Daoy (cell line): ENCODE measurements at regions not wholly inside any gene's neighbourhood (a gene's known extent, or its start where the extent isn't known, plus 50 kb on each side); places are given as distances from the start of the nearest gene placed in this dataset.
A peak's percentile ranks its signal among the peaks of the same experiment; 100 is the strongest.
"Not testable (repeated sequence)": the region's sequence is repeated elsewhere in the genome, so short reads cannot be mapped to it uniquely, and the experiment has no call there.

Source experiments
- DNase-seq: peaks from one replicate; pipeline ENCODE4 v3.0.0-alpha.2; 2015; ENCODE audit warnings: low read depth

DNA sequence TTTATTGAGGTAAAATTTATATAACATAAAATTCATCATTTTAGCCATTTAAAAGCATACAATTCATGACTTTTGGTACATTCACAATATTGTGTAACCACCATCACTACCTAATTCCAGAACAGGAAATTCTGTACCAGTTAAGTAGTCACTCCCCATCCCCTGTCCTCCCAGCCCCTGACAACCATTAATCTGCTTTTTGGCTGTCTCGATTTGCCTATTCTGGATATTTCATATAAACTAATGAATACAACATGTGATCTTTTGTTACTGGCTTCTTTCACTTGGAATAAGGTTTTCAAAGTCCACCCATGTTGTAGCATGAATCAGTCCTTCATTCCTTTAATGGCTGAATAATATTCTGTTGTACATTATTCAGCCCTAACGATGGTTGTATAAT lies 115.6 kb upstream of the KLF14 start:
- DNase-seq: no peak

DNA sequence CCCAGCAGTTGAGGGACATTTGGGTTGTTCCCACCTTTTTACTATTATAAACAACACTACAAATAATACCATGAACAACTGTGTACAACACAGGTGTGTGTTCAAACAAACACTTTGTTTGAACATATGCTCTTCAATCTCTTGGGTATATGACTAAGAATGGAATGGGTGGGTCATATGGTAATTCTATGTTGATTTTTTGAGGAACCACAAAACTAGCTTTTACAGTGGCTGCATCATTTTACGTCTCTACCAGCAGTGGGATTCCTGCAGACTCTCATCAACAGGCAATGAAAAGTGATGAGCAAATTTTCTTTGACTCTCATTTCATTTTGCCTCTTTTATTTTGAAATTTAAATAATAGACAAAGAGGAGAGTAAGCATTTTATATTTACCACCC lies 116.9 kb upstream of the KLF14 start:
- no peak for DNase-seq

DNA sequence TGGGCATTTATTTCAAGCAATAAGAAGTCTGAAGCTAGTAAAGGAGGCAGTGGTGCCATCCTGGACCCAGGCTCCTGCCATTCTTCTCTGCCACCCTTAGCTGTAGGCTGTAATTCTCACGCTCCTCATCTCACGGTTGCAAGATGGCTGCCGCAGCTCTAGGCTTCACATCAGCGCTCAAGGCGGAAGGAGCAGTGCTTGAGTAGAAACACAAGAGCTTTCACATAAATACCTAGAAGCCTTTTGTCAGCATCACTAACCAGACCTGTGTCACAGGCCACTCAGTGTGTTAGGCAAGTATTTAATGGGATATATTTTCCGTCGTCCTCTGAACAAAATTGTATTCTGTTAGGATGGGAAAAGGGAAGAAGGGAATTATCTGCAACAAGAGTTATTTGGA lies 118.9 kb upstream of the KLF14 start:
- no peak for DNase-seq

DNA sequence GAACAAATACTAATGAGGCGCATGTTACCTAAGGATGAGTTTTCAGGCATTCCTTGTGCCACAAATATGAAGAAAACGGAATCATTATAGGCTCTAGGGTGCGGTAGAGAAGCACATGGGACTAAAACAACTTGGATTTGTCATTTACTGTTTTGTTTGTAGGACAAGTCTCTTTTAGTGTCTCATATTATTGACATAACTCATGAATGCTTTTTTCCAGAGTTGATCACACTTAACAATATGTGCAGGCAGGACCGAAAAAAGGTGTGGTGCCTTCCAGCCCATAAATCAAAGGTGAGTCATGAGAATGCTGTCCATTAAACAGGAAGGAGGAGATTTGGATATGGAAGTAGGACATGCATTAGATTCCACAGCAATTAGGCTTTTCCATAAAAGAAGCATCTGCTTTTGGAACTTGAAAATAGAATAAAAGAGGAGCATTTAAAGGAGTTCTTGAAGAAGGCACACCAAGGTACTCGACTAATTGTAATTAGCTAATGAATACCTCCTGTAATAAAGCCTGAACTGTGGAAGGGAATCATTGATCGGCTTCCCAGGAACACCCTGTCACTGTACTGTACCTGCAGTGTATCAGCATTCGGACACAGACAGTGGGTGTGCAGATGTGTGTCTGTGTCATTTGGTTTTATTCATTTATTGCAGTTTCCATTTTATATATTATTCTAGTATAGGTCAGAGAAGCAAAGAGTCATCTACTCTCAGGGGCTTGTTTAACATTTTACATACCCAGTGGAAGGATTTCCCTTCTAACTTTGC lies 119.7 kb upstream of the KLF14 start:
- DNase-seq: peak; percentile 85

DNA sequence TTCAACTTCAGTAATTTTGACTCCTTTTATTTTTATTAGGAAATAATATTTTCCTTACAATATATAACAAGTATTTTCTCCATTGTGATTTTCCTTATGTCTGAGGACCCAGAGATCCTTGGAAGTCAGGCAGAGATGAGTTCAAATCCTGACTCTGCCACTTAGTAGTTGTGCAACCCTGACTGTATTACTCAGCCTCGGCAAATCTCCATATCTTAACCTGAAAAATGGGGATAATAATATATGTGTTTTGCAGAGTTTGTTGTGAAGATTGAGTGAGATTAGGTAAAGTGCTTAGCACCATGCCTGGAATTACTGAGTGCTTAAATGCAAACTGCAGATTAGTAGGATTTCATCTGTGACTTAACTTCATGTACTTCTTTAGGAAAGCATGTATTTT lies 120.5 kb upstream of the KLF14 start:
- DNase-seq: no peak

DNA sequence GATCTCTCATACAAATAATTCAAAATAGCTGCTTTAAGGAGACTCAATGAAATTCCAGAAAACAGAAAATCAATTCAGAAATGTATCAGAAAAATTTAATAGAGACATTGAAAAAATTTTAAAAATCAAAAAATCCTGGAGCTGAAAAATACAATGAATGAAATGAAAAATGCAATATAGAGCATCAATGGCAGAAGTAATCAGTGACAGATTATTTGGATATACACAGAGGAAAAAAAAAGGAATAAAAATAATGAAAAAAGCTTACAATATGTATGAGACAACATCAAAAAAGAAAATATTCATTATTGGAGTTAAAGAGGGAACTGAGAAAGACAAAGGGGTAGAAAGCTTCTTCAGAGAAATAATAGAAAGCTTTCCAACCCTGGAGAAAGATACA lies 122.9 kb upstream of the KLF14 start:
- DNase-seq: no peak

DNA sequence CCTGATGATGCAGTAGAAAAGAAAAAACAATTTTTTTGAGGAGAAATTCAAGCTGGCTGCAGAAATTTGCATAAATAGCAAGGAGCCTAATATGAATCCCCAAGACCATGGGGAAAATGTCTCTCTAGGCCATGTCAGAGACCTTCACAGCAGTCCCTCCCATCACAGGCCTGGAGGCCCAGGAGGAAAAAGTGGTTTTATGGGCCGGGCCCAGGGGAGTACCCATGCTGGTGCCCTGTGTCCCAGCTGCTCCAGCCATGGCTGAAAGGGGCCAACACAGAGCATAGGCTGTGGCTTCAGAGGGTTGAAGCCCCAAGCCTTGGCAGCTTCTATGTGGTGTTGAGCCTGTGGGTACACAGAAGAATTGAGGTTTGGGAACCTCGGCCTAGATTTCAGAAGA lies 126.8 kb upstream of the KLF14 start:
- not testable (repeated sequence) for DNase-seq

DNA sequence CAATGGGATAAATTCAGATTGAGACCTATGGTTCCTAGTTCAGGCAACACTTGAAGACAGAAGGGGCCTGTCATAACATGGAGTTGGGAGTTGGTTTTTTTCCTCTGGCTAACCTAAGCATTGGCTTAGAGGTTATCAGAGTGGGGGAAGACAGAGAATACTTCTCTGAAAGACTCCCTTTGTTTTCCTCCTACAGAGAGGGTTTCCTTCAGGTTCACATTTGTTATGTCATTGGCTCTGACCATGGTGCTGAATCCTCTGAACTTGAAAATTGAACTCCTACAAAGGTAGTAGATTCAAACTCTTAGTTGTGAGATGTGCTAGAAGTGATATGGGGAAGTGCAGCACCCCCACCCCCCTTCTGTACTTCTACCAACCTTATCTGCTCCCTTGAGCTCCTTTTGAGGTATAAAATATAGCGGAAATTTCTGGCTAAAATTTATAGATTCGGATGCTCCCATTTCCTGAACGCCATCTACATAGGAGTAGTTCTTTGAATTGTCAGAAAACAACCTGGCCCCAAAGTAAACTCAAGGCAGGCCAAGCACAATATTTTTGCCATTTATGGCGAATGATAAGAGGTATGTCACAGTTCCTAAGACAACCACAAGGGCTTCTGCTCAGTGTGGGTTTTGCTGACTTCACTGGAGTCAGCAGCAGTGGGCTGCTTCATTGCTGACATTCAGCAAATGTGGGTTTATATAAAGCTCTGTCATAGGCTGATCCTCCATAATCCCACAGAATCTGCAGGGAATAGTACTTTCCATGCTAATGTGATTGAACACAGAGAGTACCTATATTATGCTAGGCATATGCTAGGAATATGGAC lies 131.6 kb upstream of the KLF14 start:
- DNase-seq: no peak

DNA sequence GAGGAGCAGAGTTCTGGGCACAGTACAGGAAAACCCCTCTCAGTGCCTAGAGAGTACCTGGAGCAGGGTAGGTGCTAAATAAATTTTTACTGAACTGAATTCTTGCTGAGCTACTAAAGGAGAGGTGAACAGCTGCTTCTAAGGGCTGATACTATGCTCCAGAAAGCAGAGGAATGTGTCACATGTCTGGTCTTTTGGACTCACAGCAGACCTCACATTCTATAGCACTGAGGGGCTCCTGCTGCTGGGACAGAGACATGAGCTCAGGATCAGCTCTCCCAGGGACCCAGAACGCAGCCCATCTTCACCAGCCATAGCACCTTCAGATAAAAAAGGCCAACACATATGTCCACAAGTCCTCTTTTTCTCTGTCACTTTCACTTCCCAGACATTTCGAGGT lies 133.0 kb upstream of the KLF14 start:
- DNase-seq: no peak

DNA sequence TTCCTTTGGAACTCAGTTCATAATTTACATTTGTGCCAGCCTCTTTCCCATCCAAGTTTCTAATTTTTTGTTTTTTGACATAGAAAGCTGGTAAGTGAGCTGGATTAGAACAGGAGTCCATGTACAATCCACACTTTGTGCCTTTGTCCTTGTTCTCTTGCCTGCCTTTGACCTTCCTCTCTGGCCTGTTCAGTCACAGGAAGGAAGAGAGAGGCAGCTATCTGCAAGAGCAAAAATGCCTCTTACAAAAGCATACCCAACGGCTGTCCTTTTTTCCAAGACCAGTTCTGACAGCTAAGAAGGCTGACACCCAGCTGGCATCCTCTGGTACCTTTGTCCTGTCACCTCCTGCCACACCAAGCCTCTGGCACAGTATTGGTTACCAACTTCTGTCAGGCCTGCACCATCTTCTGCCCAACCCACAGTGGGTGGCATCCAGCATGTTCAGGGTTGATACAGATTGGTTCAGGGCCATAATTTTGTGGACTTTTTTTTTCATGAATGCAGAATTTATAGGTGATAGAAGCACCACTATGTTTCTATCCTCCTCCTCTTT lies 133.7 kb upstream of the KLF14 start:
- no peak for DNase-seq

DNA sequence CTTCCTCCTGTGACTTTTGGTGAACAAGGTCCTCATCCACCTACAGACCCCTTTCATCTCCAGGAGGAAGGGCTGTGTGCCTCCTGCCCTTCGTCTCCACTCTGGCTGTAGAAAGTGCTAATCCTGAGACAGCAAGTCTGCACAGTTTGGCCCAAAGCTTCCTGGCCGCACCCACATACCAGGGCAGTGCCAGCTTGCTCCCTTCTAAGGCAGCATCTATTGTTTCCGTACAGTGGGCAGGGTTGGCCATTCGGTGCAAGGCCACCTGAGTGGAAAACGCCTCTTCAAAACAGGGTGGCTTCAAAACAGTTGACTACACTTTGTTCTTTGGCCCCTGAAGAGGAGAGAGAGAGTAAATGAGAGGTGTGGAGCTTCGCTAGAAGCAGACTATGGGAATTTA lies 134.1 kb upstream of the KLF14 start:
- DNase-seq: no peak

DNA sequence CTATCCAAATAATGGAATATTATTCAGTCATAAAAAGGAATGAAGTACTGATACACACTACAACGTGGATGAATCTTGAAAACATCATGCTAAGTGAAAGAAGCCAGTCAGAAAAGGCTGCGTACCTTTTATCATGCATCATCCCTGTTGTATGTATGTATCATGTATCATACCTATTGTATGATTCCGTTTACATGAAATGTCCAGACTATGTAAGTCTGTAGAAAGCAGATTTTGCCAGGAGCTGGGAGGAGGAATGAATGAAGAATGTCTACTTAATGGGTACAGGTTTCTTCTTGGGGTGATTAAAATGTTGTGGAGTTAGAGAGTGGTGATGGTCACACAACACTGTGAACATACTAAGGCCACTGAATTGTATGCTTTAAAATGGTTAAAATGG lies 135.9 kb upstream of the KLF14 start:
- DNase-seq: no peak

DNA sequence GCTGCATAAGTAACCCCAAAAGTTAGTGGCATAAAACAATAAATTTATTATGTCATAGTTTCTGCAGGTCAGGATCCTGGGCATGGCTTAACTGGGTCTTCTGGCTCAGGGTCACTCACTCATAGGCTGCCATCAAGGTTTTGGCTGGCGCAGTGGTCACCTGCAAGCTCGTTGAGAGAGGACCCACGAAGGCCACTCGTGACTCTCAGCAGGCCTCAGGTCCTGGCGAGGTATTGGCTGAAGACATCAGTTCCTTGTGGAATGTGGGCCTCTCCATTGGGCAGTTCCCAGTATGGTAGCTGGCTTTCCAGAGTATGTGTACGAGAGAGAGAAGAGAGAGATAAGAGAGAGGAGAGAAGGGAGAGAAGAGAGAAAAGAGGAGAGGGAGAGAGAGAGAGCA lies 138.3 kb upstream of the KLF14 start:
- DNase-seq: no peak

DNA sequence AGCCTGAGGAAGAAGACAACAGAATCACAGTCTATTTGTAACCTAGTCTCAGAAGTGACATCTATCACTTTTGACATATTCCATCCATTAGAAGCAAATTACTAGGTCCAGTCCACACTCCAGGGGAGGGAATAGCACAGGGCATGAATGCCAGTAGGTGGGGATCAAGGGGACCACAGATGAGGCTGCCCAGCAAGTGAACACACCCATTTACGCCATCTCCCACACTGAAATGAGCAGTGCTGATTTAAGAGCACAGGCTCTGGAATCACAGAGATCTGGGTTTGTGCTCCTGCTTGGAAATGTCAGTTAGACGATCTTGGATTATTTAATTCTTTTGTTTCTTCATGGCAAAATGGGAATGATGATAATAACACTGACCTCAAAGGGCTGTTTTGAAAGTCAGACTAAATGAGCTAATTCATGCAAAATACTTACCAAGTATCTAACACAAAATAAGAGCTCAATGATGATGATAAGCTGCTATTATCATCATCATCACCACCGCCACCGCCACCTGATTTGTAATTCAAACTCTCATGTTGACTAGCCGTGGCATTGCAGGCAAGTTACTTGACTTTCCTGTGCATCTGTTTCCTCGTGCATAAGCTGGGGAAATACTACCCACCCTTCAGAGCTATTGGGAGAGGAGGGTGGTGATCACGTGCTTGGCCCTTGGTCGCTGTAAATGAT lies 138.9 kb upstream of the KLF14 start:
- DNase-seq: no peak

DNA sequence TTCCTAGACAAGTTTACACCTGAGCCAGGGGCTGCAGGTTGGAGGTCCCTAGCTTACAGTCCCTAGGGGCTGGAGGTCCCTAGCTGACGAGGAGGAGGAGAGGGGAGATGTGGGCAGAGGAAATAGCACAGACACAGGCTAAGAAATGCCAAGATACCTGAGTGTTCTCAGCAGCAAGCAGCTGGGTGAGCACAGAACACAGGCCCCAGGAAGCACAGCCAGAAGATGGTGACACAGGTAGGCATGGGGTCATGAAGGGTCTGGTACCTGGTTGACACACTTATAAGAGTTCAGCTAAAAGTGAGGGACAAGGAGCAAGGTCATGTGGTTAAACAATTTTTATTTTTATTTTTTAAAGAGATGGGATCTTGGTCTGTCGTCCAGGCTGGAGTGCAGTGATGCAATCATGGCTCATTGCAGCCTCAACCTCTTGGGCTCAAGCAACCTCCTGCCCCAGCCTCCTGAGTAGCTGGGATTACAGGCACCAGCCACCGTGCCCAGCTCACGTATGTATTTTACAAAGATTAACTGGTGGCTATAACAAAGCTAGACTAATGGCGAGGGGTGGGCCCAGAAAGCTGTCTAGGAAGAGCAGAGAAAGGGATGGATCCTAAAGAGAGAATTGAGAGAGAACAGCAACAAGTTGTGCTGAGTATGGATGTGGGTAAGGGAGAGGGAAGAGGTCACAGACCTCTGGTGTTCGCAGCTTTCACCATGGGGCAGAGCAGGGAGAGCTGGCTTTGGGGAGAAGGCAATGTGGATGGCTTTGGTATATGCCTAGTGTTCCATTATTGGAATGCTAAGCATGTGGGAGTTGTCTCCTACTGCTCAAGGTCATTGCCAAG lies 140.3 kb upstream of the KLF14 start:
- DNase-seq: no peak

DNA sequence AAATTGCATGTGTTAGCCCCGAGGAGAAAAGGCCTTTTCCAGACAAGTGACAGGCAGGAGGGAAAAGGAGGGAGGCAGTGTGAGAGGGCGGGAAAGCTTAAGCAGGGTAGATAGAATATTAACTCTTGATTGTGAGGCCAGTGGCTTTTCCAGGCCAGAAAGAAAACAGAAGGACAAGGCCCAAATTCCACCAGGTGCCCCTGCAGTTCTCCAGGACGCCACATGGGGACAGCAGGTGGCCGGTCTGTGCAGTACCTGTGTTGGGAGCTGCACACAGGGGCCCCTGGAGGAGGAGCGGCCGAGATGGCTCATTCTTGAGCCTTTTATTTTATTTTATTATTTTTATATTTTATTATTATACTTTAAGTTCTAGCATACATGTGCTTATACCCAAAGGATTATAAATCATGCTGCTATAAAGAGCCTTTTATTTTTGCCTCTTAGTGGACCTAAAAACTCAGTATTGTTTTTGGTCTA lies 141.3 kb upstream of the KLF14 start:
- peak; percentile 78 for DNase-seq

DNA sequence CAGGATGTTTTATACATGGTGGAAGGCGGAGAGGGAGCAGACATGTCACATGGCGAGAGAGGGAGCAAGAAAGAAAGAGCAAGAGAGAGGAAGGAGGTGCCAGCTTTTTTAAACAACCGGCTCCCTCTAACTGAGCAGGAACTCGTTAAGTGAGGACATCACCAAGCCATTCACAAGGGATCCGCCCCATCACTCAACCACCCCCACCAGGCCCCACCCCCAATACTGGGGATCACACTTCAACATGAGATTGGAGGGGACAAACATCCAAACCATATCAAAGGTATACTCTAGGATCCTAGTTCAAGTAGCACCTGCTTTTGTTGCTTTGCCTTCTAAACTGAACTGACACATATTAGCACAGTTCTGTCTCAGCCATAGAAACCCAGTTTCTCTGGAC lies 141.9 kb upstream of the KLF14 start:
- DNase-seq: peak; percentile 18

DNA sequence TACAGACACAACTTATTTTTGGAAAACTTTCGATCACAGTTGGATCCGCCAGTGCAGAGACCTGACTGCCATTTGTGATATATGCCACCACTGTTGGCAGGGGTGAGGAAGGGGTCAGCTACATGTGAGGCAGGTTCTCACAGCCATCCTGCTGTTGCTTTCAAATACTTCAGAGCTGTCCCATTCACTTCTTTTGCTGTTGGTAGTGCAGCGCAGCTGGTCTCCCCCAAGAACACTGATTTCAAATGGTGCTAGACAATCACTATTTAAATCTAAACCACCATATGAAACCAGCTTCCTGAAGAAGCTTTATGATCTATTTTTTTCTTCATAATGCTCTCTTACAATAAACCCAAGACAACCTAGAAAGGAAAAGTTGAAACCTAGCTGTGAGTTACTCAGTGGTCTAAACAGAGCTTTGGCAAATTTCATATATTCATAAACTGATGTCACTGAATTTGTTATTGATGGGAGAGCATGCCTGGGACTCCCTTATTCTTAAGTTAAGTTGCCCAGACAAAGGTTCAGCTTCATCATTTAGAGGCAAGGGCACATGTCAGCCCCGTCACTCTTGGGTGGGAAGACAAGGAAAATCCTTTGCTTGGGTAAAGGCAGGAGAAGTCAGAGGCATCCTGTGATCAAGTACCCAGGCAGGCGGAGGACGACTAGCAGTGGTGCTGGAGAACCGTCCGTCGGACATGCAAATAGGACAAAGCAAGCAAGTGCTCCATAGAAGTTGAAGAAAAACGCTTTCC lies 143.4 kb upstream of the KLF14 start:
- no peak for DNase-seq

DNA sequence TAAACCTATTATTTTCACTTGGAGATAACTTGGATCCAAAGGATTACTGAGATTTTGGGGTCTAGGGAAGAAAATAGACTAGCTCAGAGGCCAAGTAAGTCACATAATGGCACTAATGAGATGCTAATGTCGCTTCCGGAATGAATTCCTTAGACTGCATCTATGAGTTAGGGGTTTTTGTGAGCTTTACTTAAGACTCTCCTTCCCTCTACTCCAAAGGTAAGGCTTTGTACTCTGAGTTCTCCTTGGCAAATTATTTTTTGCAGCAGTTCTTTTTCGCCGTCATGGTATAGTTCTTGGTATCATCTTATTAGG lies 143.9 kb upstream of the KLF14 start:
- no peak for DNase-seq

DNA sequence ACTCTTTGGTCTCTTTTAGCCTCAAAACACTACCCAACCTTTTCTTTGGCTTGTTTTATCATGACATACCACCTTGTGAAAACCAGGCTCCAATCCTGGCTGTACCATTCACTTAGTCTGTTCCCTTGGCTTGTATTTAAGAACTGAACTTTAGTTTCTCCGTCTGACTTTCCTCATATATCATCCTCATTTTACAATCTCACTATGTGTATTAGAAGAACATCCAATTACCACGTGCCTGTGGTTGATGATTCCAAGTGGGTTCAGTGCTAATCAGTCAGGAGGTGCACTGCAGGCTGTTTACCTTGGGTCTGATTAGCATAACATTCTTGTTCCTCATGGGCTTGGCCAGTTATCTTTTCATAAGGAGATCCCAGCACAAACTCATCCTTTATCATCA lies 144.8 kb upstream of the KLF14 start:
- DNase-seq: peak; percentile 34

DNA sequence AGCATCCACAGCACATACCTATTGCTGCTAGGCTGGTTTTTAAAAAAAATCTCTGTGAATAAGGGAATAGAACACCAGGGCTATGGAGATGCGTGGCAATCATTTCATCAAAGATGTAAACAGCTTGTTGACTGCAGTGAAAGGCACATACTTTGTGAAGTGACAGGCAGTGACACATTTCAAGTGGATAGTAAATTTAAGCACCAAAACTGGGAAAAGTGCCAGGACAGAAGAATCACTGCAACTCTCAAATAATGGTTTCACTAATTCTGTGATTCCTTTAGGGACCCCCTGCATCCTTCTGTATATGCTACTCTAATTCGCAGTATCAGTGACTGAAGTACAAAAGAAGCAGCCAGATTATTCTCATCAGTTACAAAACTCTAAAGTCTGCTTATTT lies 145.2 kb upstream of the KLF14 start:
- no peak for DNase-seq
